Epithelial cell of esophagus (primary cell): ENCODE measurements at regions not wholly inside any gene's neighbourhood (a gene's known extent, or its start where the extent isn't known, plus 50 kb on each side); places are given as distances from the start of the nearest gene placed in this dataset.

ENCODE experiments used
- DNase-seq: peaks from one replicate; pipeline ENCODE4 v3.0.0; 2010; ENCODE audit warnings: low read depth
- H3K4me3 ChIP-seq: 2 replicates; pipeline ENCODE4 v1.5.1; 2011; ENCODE audit warnings: mild to moderate bottlenecking, low read length, control low read depth
- TF ChIP-seq, protein P1 (sequence below): IDR thresholded peaks from 2 replicates; pipeline ENCODE4 v1.5.1; 2011; ENCODE audit warnings: low read depth, mild to moderate bottlenecking, low read length, control low read depth, inconsistent platforms; ENCODE audit not compliant: insufficient read depth; ENCODE audit errors: missing control alignments

DNA sequence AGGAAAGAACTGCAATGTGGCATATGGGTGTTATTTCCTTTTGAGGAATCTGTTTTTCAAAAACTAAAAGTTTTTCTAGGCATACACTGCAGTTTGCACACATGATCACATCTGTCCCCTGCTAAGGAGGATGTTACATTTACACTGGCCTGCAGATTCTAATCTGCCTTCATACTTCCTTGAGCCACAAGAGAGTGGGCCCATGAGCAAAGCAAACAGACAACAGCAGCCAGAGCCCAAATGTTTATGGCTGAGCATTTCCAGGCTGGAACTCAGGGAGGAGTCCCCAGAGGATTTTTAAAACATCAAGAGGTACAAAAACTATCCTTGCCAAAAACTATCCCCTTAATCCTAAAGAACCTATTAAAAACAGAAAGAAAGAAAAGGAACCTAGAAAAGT lies 117.2 kb upstream of the MTNR1B start:
- no peak for DNase-seq
- H3K4me3 ChIP-seq, result no peak overlapping the region
- TF ChIP-seq, protein P1, sequence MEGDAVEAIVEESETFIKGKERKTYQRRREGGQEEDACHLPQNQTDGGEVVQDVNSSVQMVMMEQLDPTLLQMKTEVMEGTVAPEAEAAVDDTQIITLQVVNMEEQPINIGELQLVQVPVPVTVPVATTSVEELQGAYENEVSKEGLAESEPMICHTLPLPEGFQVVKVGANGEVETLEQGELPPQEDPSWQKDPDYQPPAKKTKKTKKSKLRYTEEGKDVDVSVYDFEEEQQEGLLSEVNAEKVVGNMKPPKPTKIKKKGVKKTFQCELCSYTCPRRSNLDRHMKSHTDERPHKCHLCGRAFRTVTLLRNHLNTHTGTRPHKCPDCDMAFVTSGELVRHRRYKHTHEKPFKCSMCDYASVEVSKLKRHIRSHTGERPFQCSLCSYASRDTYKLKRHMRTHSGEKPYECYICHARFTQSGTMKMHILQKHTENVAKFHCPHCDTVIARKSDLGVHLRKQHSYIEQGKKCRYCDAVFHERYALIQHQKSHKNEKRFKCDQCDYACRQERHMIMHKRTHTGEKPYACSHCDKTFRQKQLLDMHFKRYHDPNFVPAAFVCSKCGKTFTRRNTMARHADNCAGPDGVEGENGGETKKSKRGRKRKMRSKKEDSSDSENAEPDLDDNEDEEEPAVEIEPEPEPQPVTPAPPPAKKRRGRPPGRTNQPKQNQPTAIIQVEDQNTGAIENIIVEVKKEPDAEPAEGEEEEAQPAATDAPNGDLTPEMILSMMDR, result no peak

DNA sequence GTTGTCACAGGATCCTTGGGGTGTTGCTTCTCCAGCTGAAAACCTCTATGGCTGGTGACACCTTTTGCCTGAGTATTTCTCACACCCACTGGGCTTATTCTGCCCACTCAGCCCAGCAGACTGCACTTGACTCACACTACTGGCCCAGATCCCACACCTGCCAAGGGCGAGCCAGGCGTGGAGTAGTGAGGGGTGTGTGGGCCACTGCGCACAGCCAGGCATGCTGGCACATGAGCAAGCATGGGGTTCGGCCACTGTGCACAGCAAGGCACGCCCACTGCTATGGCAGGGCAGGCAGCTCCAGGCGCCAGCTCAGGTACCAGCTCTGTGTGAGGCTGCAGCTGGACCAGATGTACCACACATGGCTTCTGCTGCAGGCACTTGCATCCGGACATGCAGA lies 116.5 kb upstream of the MTNR1B start:
- no peak overlapping the region for H3K4me3 ChIP-seq
- DNase-seq, result peak; percentile 97
- TF ChIP-seq, protein P1, result no peak

DNA sequence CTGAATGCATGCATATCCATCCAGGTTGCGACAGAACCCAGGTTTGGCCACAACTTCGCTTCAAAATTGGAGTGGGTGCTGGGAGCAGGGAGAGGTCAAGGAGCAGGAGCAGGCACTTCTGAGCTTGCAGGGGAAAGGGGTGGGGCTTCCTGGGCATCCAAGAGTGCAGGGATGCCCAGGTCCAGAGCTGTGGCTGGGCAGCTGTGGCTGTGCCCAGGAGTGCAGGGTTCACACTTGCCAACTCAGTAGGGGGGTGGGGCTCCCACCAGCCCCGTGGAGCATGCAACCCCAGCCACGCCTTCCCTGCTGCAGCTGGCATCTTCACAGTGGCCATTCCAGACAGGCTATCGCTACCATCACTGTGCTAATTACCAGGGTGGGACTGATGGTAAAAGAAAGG lies 115.3 kb upstream of the MTNR1B start:
- no peak overlapping the region for H3K4me3 ChIP-seq
- no peak for DNase-seq
- TF ChIP-seq, protein P1, result no peak

DNA sequence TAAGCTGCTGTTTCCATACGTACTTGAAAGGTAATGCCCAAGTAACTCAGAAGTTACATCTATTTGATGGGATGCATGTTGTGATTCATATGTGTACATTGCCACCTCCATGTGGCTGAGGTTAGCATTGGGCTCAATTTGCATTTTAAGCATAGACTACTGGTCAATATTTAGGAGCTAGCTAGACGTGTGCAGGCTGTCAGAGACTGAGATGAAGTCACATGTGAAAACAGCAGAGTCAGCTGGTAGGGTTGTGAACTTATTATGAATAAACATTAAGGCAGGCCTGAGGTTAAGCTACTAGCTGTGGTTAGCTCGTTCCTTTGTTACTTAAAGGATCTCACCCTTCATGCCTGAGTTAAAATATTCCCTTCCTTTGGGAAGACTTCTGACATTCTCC lies 114.5 kb upstream of the MTNR1B start:
- TF ChIP-seq, protein P1, result no peak
- no peak for DNase-seq
- no peak overlapping the region for H3K4me3 ChIP-seq

DNA sequence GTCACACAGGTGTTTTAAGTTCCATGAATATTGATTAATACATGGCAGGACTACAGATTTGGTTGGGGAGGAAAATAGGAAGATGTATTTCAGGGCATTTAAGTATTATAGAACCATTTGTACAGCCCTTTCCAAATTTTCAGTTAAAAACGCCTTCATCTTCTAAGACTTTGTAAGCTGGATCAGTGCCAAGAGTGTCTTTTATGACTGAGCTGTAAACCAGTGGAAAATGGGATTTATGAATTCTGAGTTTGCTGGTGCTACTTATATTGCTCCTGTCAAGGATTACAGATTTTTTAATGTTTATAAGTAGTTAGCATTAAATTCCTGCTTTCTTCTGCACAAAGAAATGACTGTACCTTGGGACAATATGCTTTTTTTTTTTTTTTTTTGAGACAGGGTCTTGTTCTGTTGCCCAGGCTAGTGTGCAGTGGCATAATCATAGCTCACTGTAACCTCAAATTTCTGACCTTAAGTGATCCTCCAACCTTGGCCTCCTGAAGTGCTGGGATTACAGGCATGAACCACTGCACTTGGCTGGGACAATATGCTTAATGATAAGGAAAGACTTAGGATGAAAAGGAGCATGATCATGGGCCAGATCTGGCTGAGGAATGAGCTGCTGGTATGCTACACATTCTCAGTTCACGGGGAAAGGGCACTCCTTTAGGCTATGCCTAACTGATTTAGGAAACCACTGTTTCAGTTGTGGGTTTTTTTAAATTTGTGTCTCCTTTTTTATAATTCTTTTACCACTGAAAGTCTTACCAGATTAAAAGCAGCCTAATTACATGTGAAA lies 113.6 kb upstream of the MTNR1B start:
- no peak for DNase-seq
- TF ChIP-seq, protein P1, result no peak
- H3K4me3 ChIP-seq, result no peak overlapping the region

DNA sequence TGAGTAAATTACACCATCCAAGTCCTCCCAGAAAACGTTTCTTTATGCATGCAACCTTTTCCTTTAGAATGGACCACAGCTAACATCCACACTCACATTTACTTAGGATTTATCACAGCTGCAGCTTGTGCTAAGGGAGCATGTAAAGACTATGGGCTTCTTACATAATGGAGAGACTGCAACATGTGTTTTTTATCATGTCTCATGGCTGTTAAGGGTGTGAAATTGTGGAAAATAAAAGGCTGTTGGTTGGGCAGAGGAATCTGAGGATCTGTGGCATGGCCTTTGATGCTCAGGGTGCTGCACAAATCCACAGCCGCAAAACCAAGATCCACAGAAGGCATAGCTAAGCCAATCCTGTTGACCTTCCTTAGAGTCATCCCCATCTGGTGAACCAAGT lies 112.0 kb upstream of the MTNR1B start:
- TF ChIP-seq, protein P1, result no peak
- H3K4me3 ChIP-seq, result no peak overlapping the region
- DNase-seq, result no peak

DNA sequence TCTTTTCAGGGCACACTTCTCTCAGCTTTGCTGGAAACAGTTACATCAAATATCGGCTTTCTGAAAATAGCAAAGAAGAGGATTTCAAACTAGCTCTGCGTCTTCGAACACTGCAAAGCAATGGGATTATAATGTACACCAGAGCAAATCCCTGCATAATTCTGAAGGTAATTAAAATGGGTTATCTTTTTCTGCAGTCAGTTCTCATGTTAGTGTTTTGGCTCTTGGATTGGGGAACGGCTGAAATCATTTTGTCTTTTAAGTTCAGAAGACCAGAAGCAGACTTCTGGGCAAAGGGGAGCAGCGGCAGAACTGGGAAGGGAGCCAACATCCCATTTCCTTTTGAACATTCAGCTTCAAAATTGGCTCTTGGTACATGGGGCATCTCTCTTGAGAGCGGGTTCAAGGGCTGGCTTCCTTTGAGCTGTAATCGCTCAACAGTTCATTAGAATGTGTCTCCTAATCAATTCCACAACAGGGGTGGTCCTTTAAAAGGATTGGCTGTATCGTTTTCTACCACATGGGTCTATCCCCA lies 110.2 kb upstream of the MTNR1B start:
- TF ChIP-seq, protein P1, result no peak
- DNase-seq, result no peak
- no peak overlapping the region for H3K4me3 ChIP-seq
